Astrocyte (in vitro differentiated cells and primary cell): ENCODE measurements at regions not wholly inside any gene's neighbourhood (a gene's known extent, or its start where the extent isn't known, plus 50 kb on each side); places are given as distances from the start of the nearest gene placed in this dataset.

Experiments used
- CTCF ChIP-seq: IDR thresholded peaks from 2 replicates; pipeline ENCODE4 v1.5.1; 2011; ENCODE audit warnings: low read depth, mild to moderate bottlenecking, inconsistent platforms, low read length, moderate library complexity; ENCODE audit not compliant: insufficient read depth
- EZH2 ChIP-seq: IDR thresholded peaks from 2 replicates; pipeline ENCODE4 v1.6.1; 2012; ENCODE audit warnings: mild to moderate bottlenecking, low read length, inconsistent platforms; ENCODE audit not compliant: insufficient read depth

DNA sequence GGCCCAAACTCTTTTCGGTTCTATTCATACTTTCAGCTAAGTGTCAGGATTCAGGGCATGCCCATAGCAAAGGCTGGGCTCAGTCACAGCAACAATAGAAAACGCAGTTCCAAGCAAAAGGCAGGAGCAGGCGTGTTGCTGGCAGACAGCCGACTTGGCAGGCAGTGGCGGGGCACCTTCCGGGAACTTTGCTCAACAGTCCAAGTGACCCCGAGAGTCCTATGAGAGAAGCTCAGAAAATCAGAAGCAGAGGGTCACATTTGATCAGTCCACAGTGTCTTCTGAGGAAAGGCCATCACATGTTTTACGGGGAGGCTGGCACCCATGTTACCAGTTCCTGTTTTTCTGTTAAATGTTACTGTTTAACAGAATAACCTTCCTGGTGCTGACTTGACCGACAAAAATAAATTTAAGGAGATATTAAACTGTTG lies 115.0 kb downstream of the DACT1 start:
- TF ChIP-seq CTCF (no peak), EZH2 (no peak)
